Erythroblast (primary cell): ENCODE measurements at regions not wholly inside any gene's neighbourhood (a gene's known extent, or its start where the extent isn't known, plus 50 kb on each side); places are given as distances from the start of the nearest gene placed in this dataset.

ENCODE experiments used
- DNase-seq, 2 experiments: peaks; one replicate each; lab custom pipeline; 2025; lab: John Stamatoyannopoulos, UW
- GATA1 ChIP-seq: IDR thresholded peaks from 2 replicates; pipeline ENCODE4 v1.6.1; 2011; ENCODE audit warnings: low read depth, mild to moderate bottlenecking, control low read depth, low read length, moderate library complexity
- POLR2A ChIP-seq: IDR thresholded peaks from 2 replicates; pipeline ENCODE4 v1.6.1; 2011; ENCODE audit warnings: mild to moderate bottlenecking, low read length

- DNase-seq = no peak
- TF ChIP-seq POLR2A (no peak), GATA1 (no peak)
Measured at GRCh38 chr14:58815161-58815701, 177.5 kb downstream of the DACT1 start.

- no peak for DNase-seq
- TF ChIP-seq GATA1 (no peak), POLR2A (no peak)
Measured at GRCh38 chr14:58815794-58816193, 178.0 kb downstream of the DACT1 start.

DNA sequence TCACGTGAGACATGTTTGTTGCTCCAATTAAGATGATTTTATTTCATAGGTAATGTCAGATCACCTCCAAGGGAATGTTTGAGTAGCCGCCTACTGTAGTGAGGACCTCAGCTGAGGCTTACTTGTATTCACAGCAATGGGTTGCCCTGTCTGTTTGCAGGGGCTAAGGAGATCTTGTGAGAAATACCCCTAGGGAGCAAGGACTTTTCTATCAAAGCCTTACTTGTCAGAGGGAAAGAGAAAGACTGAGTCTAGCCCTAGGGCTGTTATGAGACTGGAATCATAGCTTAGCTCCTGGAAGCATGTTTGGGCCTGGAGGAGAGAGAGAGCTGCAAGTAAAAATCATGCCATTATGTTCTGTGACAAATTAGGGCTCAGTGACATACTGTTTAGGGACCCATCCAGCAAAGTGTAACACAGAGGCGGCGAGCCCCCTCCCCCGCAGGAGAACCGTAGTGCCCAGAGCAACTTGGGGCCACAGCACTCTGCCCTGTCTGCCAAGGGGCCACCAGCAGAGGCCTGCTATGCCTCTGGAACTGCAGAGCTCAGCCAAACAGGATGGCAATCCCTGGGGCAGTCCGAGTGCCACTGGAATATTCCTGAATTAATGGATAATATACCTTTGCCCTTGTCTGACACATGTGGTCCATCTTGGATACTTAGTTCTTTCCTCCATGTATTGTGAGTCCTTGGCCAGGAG lies 178.8 kb downstream of the DACT1 start:
- no peak for DNase-seq
- no peak for TF ChIP-seq GATA1
- TF ChIP-seq POLR2A = no peak

DNA sequence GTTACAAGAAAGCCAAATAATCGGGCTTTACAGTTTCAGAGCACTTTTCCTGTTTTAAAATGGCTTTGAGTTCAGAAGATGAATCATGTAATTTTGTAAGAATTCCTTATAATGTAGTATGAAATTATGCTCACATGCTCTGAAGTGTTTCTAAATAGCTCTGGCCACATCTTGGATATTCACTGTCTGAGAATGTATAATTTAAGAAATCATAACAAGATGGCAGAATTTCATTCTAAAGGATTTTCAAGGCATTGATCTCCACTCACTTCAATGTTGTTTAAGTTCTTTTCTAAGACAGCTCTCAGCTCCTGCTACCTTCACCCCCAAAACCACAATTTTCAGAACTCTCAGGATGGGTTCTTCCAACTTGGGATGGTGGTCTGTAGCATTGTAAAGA lies 180.1 kb downstream of the DACT1 start:
- no peak for DNase-seq
- TF ChIP-seq GATA1 (no peak), POLR2A (no peak)

DNA sequence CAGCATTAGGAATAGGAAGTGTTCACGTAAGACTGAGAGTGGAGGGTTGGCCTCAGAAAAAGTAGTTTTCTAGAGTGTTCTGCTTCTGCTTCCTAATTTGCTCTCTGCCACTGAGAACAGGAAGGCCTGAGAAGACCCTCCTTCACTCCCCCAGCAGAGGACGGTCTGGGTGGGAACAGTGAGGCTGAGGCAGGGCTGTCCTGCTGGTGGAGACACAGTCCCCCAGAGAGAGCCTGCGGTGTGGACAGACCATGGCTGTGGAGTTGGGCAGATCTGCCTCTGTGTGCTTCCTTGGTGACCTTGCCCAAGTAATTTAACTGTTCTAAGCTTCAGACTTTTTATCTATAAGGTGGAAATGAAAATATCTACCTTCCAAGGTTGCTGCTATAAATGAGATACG lies 182.3 kb downstream of the DACT1 start:
- TF ChIP-seq POLR2A (no peak), GATA1 (no peak)
- no peak for DNase-seq

- TF ChIP-seq GATA1 (no peak), POLR2A (no peak)
- no peak for DNase-seq
Measured at GRCh38 chr14:58821421-58821820, 183.7 kb downstream of the DACT1 start.

DNA sequence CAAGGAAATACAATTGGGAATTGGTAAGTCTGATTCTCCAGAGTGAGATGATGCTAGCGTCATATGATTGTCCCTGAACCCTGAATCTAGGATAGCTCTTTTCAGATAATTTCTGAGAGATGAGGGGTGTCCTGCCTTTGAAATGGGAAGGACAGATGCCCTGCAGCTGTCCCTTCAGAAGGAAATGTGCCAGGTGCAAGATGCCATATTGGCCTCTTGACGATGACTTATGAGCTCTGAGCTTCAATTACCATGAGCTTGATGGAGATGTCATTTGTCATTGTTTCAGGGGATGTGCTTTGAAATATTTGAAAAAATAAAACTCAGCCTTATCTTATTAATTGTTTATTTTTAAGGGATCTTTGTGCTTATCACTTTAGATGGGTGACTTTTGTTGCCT lies 185.1 kb downstream of the DACT1 start:
- TF ChIP-seq GATA1 = no peak
- no peak for TF ChIP-seq POLR2A
- DNase-seq = no peak

DNA sequence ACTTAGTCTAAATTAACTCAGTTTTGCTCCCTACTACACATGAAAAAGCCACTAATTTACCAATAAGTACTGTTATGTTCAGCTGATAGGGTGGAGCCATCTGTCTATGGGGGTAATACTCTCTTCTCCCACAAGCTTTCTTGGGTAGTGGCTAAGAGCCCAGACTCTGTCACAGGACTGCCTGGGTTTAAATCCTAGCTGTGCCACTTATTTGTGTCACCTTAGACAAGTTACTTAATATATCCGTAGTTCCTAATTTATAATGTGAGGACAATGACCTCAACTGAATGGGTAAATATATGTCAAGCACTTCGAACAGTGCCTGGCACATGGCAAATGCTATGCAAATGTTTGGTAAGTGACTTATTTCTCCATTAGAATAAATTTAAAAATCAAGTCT lies 185.6 kb downstream of the DACT1 start:
- no peak for DNase-seq
- no peak for TF ChIP-seq GATA1
- TF ChIP-seq POLR2A = no peak

GRCh38 chr14:58824106-58824505 lies 186.3 kb downstream of the DACT1 start:
- DNase-seq = no peak
- TF ChIP-seq GATA1 = no peak

GRCh38 chr14:58824796-58825195 lies 187.0 kb downstream of the DACT1 start:
- DNase-seq = no peak
- no peak for TF ChIP-seq GATA1
- no peak for TF ChIP-seq POLR2A

DNA sequence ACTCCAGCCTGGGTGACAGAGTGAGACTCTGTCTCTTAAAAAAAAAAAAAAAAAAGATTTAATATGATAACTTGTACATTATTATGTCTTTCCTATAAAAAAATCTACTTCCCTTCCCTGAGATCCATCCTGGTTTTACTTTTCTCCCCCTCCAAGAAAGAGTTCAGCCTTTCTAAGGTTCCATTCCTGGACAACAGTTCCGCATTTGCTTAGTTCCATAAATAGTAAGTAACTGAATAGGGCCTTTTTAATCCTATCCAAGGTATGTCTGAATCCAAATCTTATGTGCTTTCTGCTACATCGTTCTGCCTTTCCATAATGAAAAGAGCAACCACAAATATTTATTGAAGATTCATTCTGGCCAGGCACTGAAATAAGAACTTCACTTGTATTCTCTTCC lies 187.8 kb downstream of the DACT1 start:
- DNase-seq = no peak
- no peak for TF ChIP-seq POLR2A
- TF ChIP-seq GATA1 = no peak

GRCh38 chr14:58826845-58827686 lies 189.3 kb downstream of the DACT1 start:
- DNase-seq = no peak

GRCh38 chr14:58828298-58828697 lies 190.5 kb downstream of the DACT1 start:
- DNase-seq = no peak
- TF ChIP-seq POLR2A (no peak), GATA1 (no peak)

More at GRCh38 chr14:58826845-58827686, 189.3 kb downstream of the DACT1 start:
- TF ChIP-seq POLR2A (no peak), GATA1 (no peak)

GRCh38 chr14:58829594-58829993 lies 191.8 kb downstream of the DACT1 start:
- no peak for DNase-seq
- TF ChIP-seq POLR2A = no peak
- no peak for TF ChIP-seq GATA1

- TF ChIP-seq POLR2A (no peak), GATA1 (no peak)
- DNase-seq = no peak
Measured at GRCh38 chr14:58830121-58830520, 192.4 kb downstream of the DACT1 start.

DNA sequence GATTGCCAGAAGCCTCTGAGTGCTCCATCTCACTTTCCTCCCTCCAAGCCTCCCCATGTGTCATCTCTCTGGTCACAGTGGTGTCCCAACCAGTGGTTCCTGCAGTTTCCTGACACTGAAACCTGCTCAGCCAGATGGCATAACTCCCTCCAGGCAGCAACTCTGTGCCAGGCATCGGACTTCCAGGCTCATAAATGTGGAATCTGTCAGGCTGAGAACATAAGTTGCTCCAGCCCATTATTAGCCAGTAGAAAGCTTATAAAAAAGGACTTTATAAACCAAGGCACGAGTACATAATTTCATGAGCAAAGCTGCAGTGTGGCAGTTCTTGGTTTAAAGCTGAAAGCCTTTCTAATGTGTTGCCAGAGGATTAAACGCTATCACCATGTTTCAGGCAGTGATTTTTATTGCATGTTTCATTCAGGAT lies 194.3 kb downstream of the DACT1 start:
- TF ChIP-seq GATA1 (no peak), POLR2A (no peak)
- no peak for DNase-seq
